HK-2 (cell line): ENCODE measurements at regions not wholly inside any gene's neighbourhood (a gene's known extent, or its start where the extent isn't known, plus 50 kb on each side); places are given as distances from the start of the nearest gene placed in this dataset.
"Not testable (repeated sequence)": the region's sequence is repeated elsewhere in the genome, so short reads cannot be mapped to it uniquely, and the experiment has no call there.

Experiments
- DNase-seq: peaks from one replicate; pipeline ENCODE4 v3.0.0-alpha.2; 2018; ENCODE audit not compliant: unreplicated experiment

DNA sequence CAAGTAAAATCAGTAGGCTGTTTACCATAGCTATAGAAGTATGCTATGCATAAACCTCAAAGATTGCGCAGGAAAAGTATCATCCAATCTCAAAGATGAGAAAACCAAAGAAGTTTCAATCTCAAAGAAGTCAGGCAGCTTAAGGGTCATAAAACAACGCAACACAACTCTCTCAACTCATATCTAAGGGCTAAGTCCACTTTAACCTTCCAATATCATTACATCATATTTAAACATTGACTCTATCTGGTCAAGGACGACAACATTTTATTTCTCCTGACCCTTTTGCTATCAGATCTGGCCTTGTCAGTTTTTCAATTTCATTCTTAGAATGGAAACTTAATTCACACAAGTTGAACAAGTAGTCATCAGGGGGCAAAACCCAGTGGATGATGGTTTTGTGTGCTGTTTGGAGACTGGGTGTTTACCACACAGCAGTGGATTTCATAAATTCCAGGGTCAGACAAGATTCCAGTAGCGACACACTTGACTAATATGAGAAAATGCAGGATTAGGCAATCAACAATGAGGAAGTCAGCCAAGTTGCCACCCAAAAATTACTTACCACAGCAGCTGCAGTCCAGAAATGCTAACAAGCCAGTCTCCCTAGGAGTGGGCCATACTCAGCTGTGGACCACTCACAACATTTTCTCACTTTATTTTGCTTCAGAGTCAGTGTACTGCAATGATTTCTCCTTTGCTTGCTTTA is 108.7 kb upstream of the NBPF26 start:
- not testable (repeated sequence) for DNase-seq

- DNase-seq, result not testable (repeated sequence)
Observed at GRCh38 chr1:120617493-120617892, 106.3 kb upstream of the NBPF26 start.

DNA sequence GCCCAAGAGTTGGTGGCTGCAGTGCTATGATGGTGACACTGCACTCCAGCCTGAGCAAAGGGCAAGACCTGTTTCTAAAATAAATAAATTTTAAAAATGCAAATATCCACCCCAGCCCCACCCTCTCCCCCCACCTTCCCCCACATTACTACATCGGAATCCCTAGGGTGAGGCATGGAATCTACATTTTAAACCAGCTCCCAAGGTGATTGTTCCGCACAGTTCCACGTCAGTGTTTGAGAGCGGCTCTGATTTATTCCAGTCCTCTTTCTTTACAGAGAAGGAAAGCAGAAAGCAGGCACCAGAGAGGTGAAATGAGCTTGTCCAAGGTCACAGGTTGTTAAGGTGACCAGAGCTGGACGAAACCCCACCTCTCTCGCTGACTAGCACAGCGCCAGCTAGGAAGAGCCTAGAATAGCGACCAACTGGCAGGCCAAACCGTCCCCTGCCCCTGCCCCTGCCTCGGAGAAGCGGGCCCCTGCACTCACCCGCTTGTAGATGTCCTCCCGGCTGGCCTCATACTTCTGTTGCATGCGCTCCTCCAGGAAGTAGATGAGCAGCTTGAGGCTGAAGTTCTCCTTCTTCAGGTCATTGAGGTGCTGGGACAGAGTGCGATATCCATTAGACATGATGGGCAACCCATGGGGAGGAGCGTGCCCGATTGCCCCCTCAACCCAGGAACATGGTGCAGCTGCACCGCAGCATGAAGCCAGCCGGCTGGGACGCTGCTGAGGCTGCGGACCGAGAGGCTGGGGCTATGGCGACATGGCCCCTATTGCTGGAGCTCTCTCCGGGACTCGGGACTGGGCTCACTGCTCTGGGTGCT is 103.7 kb upstream of the NBPF26 start:
- not testable (repeated sequence) for DNase-seq

DNA sequence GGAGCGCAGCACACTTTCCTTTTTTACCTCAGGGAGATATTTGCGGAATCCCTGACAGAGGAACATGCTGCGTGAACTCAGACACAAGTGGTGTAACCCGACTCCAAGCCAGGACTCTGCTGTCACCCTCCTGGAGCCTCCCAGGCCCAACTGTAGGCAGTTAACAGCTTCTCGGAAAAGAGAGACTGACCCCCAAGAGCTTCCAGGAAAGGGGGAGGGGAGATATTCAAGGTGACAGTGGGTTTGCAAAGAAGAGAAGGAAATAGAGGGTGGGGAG is 103.1 kb upstream of the NBPF26 start:
- DNase-seq, result not testable (repeated sequence)

- not testable (repeated sequence) for DNase-seq
Observed at GRCh38 chr1:120621278-120621677, 102.5 kb upstream of the NBPF26 start.

GRCh38 chr1:120623539-120623938 is 100.2 kb upstream of the NBPF26 start:
- DNase-seq, result not testable (repeated sequence)

DNA sequence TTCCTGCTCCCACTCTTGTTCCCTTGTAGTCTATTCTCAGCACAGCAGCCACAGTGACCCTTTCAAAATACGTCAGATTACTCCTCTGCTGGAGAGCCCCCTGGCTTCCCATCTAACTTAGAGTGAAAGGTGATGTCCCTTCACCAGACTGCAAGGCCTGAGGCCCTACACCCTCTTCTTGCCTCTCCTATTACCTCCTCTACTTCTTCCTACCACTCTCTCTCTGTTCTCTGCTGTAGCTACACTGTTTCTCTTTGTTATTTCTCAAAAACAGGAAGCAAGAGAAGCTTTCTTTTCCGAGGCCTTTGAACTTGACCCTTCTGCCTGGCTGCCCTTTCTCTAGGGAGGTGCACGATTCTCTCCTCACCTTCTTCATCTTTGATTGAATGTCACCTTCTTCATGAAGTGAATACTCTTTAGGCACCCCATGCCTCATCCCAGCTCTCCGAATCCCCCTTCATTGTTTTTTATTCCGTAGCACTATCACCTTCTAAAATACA is 99.1 kb upstream of the NBPF26 start:
- DNase-seq, result not testable (repeated sequence)

DNA sequence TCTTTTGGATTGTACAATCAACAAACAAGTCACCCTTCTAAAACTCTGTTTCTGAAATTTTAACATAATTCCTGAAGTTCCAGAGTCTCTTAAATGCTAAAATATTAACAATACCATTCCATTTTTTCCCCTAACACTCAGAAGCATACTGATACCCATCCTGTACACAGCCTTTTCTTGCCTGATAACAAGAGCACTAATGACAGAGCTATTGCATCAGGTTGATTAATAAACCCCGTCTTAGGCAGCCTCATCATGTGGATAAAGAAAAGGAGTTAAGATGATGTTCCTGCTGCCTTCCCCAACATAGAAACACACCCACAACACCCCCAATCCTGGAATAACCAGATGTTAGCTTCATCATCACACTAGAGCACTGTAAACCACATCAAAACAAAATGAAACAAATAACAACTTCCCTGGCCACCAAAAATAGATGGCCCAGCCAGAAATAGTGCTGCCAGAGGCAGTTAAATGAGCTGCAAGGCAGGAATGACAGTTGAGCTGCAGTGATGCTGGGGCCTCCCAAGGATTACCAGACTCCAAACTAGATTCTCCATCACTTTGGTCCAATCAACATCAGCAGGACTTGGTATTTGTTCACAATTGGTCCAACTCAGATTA is 93.8 kb upstream of the NBPF26 start:
- not testable (repeated sequence) for DNase-seq

GRCh38 chr1:120634816-120635806 is 88.6 kb upstream of the NBPF26 start:
- DNase-seq, result not testable (repeated sequence)

DNA sequence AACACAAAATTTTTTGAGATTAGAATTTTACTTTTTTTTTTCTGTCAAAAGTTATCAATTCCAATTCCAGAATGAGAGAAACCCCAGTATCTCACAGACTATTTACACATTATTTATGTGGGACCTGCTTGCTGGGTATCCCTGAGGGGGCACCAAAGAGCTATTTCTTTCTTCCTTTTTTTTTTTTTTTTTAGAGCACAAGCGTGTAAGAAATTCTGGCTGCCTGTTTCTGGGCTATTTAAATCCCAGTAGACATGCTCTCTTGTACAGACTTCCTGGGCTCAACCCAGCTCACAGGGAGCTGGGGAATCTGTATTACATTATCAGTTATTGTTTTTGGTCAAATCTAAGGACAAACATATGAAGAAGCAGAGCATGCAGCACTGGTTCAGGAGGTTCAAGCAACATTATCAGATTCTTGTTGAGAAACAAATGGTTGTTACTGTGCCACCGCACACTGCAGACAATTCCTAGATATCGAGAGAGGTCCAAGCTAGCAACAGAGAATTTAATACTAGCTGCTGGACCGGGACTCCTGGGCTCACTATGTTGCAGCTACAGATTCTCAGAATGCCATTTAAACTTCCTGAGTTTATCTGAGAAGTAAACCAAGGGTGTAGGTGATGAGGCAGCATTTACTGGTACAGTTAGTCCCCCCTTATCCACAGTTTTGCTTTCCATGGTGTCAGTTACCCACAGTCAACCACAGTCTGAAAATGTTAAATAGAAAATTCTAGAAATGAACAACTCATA is 83.3 kb upstream of the NBPF26 start:
- not testable (repeated sequence) for DNase-seq

DNA sequence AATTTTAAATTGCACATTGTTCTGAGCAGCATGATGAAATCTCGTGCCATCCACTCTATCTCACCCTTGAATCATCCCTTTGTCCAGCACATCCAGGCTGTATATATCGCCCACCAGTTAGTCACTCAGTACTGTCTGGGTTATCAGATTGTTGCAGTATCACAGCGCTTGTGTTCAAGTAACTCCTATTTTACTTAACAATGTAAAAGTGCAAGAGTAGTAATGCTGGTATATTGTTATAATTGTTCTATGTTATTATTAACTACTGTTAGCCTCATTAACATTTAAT is 82.8 kb upstream of the NBPF26 start:
- DNase-seq, result not testable (repeated sequence)

GRCh38 chr1:120647182-120647581 is 76.6 kb upstream of the NBPF26 start:
- not testable (repeated sequence) for DNase-seq

- DNase-seq, result not testable (repeated sequence)
Observed at GRCh38 chr1:120648915-120649623, 74.7 kb upstream of the NBPF26 start.

DNA sequence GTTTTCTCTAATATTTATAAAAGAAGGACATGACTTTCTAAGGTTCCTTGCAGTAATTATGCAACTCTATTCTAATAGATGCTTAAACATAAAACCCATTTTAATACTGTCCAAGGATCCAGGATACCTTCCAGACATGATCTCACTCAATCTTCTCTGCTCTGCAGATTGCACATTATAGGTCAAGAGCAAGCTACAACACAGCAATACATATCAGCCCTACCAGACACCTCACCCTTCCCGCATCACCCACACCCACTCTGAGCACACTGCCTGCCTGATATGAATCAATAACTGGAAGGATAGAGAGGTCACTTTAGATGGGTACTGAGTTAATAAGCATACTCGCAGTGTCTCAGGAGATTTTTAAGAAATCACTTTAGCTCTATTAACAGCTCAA is 74.0 kb upstream of the NBPF26 start:
- not testable (repeated sequence) for DNase-seq

DNA sequence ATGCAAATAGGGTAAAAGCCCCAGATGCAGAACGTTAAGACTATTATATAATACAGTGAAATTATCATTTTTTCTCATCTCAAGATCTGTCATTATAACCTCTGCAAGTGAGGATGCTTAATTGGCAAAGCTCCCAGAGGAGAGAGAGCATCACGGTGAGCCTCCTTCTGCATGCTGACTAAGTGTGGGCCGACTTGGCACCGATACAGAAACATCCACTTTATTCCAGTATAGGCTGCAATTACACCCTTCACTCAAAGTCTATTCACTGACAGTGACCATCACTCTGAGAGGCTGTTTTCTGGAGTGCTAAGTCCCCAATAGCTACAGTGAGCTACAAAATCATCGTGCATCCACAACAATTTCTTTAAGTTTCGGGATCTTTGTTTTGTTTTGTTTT is 69.6 kb upstream of the NBPF26 start:
- DNase-seq, result not testable (repeated sequence)

- not testable (repeated sequence) for DNase-seq
Observed at GRCh38 chr1:120655394-120655793, 68.4 kb upstream of the NBPF26 start.

DNA sequence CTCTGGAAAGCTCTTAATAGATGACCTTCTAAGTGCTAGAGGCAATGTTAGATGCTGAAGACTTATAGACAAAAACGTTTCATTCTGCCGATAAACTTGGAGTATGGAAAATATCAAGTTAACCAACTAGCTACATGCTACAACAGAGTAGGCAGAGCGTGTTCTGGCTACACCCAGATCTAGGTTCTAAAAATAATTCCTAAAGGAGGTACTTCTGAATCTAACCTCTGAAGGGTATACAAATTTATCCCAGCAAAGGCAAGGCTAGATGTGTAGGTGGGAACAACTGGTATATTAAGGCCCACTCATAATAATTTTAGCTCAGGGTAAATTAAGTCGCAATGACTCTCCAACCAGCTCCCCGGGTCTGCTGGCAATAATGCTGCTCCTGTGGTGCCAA is 67.6 kb upstream of the NBPF26 start:
- not testable (repeated sequence) for DNase-seq

DNA sequence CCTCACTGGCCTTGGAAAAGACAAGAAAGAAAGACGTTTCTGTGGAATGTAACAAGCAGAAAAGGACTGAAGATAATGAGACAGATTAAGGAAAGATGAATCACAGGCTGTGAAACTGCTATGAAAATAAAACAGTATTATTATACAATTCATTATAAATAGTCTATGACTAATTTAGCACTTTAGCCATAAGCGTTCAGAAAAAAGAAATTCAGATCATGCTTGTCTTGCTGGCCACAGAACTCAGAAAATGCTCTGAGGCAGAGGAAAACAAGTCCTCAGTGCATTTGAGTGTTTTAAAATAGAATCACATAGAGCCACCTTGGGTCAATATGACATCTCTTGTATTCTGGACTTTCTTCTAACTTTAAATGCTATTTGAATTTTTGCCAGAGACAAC is 65.9 kb upstream of the NBPF26 start:
- DNase-seq, result not testable (repeated sequence)

GRCh38 chr1:120658622-120659021 is 65.1 kb upstream of the NBPF26 start:
- DNase-seq, result not testable (repeated sequence)

- not testable (repeated sequence) for DNase-seq
Observed at GRCh38 chr1:120659133-120659532, 64.6 kb upstream of the NBPF26 start.
